Suprapubic skin (tissue), 4 donors: ENCODE measurements at regions not wholly inside any gene's neighbourhood (a gene's known extent, or its start where the extent isn't known, plus 50 kb on each side); places are given as distances from the start of the nearest gene placed in this dataset.

Source experiments
- CTCF ChIP-seq, 2 donors: fragments of 200-600 bp in 1 of 2; fragments of 450-650 bp in 1 of 2; sonication (generic) in 1 of 2; IDR thresholded peaks; one replicate each; pipeline ENCODE4 v1.5.1; 2016 to 2019; ENCODE audit warnings: antibody characterized with exemption in 2 of 2, mild to moderate bottlenecking in 1 of 2, moderate library complexity in 1 of 2
- EP300 ChIP-seq: sonication (generic); formaldehyde crosslinking; IDR thresholded peaks from one replicate; pipeline ENCODE4 v1.6.1; 2017; ENCODE audit warnings: antibody characterized with exemption
- POLR2AphosphoS5 ChIP-seq, 3 donors: sonication (generic); formaldehyde crosslinking; IDR thresholded peaks; one replicate each; pipeline ENCODE4 v1.6.1; 2017; ENCODE audit warnings: antibody characterized with exemption in 3 of 3

DNA sequence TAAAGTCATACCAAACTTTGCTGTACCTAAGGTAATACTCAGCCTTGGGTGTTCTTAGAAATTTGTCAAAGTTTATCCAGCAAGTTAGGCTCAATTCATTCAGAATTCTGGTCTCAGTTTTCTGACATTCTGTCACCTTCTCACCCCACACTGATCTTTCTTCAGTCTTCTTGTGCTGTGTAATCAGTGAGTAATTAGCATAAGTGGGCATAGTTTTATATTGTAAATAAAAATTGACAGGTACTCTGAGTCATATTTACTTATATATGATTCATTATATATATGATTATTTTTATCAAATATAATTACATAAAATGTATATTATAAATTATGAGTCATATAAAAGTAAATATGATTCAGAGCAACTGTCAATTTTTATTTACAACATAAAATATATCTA, 170.9 kb upstream of the MAGI2 start:
- TF ChIP-seq CTCF (IDR thresholded peaks at IDR 0.05) (no peak), EP300 (no peak), POLR2AphosphoS5 (IDR thresholded peaks at IDR 0.05) (no peak)
